Stimulated activated CD8-positive, alpha-beta memory T cell treated with anti-CD3 and anti-CD28 coated beads, Interleukin-7, amount 100 ng/mL, for 1 hour (primary cell): ENCODE measurements at regions not wholly inside any gene's neighbourhood (a gene's known extent, or its start where the extent isn't known, plus 50 kb on each side); places are given as distances from the start of the nearest gene placed in this dataset.
"Not testable (repeated sequence)": the region's sequence is repeated elsewhere in the genome, so short reads cannot be mapped to it uniquely, and the experiment has no call there.

ENCODE experiments used
- DNase-seq, 2 donors: peaks; one replicate each; pipeline ENCODE4 v3.0.0-alpha.2; 2020; ENCODE audit warnings: low read depth in 2 of 2

DNA sequence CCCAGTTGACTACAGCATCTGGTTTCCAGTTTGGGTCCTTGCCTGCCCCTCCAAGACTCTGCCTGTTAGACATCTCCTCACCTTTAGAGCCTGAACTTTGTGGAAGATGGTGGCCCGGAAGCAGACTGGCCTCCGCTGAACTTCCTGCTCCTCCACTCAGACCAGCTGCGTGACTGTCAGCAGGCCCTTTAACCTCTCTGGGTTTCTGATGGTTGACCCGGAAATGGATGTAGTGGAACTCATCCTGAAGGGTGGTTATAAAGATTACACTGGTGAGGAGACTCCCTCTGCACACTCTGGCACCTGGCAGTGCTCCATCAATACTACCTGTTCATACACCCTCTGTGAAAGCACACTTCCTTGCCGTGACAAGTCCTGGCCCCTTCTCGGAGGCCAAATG lies 151.9 kb upstream of the TLE3 start:
- no peak for DNase-seq

DNA sequence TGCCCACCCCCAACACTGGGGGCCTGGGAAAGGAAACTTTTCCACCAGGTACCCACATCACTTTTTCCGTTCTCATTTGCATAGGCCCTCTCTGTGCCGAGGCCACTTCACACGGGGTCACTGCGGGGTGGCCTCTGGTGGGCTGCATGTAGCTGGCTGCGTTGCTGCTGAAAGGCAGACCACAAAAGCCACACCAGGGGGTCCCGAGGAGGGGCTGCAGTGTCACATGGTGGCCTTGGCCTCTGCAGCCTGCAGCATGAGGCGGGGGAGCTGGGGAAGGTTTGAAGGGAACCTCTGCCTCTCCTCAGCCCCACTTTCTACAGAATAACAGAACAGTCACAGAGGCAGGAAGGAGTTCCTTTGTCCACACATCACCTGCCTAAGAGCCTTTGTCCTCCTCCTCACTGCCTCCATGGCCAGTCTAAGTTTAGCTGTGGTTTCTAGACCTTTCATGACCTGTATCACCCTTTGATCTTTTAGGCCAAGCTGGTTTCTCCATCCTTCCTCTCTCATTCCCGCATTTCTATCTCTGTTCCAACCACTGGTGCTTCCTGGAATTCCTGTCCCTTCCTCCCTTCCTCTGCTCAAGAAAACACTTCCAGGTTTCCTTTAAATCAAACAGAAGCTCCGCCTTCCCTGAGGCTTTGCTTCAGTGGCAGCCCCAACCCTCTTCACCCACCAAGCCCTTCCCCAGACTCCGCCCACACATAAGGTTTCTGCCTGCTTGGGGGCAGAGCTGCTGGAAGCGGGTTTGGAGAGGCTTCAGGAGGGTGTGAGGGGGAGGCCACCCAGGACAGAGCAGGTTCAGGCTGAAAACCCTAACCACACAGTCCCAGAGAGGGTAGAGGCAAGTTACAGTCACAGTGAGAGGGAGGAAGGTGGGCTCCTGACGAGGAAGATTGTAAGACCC lies 150.7 kb upstream of the TLE3 start:
- no peak for DNase-seq

DNA sequence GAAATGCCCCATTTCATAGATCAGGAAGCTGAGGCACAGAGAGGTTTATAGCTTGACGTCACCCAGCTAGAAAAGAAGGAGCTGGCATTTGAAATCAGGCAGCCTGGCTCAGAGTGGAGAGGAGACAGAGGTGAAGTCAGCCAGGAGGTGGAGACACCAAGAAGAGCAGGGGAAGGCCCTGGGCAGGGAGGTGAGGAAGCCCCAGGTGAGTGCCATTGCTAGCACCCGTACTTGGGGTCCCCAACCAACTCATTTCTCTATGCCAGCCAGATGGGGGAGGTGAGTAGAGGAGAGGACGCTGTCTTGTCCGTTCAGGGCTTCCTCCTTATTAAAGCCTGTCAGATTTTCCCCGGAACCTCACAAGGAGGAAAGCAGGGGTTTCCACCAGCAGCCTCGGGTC lies 149.6 kb upstream of the TLE3 start:
- no peak for DNase-seq

DNA sequence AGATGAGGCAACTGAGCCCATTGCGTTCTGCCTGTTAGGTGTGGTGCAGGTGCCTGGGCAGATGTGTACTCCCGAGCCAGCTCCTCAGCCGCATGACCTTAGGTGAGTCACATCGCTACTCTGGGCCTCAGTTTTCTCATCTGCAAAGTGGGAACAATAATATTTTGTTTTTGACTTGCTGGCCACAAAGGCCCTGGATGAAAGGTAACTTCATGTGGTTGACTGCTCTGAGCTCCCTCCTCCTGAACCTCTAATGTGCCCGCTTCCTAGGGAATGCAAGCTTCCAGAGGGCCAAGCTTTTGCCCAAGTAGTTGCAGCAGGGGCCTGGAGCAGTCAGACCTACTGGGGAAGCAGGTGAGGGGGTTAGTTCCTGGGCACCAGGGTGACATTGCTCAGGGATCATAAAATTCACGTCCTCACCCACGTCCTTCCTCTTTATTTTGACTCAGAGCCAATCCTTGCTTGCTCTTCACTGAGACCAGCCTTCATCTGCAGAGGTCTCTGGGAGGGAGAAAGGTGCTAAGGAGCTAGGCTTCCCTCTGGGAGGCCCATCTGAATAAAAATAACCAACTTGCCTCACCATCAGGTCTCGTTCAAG lies 149.0 kb upstream of the TLE3 start:
- no peak for DNase-seq

DNA sequence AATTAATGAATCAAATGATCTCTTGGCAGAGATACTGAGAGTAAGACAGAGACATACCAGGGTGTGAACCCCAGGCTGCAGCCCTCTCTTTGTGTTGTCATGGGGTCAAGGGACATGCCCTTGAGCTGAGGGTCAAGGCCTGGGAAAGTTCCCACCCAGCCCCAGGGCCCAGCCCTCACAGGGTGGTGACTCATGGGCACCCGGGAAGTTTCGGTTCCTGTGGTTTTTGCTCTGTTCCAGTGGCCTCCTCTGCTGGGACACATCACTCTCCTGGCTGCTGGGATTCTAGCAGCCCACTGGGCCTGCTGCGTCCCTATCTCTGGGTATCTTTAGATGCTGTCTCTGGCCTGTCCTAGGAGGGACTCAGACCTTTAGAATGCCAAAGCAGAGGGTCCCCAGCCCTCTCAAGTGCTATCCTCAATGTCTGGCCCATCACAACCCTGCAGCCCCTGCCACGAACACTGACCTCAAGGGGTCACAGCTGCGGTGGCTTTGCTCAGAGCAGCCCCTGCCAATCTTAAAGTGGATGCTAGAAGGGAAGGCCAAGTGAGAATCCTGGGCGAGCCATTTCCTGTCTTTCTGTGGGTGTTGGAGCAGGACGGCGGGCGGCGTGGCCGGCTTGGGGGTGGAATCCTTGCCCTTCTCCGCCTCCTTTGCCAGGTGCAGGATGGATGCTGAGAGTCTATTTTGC lies 148.4 kb upstream of the TLE3 start:
- no peak for DNase-seq

DNA sequence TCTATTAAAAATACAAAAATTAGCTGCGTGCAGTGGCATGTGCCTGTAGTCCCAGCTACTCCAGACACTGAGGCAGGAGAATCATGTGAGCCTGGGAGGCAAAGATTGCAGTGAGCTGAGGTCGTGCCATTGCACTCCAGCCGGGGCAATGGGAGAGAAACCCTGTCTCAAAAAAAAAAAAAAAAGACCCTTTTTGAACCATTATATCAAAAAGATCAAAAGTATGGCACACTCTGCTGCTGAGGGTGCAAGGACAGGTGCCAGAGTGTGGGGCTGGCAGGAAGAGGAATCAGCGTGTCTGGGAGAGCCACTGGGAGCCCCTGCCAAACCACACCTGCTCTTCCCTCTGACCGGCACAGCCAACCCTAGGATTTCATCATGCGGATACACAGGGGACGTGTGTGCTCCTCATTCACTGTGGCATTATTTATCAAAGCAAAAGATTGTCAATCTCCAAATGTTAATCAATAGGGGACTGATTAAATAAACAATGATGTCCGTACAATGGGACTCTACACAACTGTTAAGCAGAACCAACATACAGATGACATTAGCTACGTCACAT lies 147.3 kb upstream of the TLE3 start:
- no peak for DNase-seq

- DNase-seq = no peak
Measured at GRCh38 chr15:70243686-70244540, 146.2 kb upstream of the TLE3 start.

DNA sequence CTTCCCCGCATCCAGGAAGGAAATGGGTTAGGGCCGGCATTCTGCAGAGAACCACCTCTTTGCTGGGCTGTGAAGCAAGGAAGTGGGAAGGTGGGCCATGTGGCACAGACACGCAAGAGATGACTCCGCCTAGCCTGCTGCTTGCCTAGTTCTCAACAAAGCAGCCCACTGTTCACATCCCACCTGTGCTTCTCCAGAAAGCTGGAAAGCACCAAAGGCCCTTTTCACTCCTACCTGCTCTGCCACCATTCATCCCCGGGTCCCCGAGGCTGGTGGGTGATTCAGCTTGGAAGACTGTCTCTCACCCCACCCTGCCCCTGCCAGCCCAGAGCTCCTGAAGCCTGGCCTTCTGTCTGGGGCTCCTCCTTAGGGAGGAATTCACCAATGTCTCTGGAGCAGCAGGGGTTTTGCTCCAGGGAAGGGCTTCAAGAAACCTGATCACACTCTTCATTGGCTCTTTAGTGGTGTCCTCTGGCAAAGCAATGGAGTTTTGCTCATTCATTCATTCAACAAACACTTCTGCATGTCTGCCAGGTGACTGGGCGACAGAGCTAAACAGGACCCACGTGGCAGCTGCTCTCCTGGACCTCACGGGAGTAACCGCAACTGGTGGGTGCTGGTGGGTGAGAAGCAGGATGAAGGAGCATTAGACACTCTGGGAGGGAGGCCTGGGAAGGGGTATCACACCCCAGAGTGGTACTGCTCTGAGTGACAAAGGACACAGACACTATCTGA lies 145.4 kb upstream of the TLE3 start:
- DNase-seq = no peak

- no peak for DNase-seq
Measured at GRCh38 chr15:70241561-70242320, 144.0 kb upstream of the TLE3 start.

GRCh38 chr15:70240820-70241430 lies 143.2 kb upstream of the TLE3 start:
- no peak for DNase-seq

GRCh38 chr15:70240082-70240481 lies 142.4 kb upstream of the TLE3 start:
- DNase-seq = no peak

DNA sequence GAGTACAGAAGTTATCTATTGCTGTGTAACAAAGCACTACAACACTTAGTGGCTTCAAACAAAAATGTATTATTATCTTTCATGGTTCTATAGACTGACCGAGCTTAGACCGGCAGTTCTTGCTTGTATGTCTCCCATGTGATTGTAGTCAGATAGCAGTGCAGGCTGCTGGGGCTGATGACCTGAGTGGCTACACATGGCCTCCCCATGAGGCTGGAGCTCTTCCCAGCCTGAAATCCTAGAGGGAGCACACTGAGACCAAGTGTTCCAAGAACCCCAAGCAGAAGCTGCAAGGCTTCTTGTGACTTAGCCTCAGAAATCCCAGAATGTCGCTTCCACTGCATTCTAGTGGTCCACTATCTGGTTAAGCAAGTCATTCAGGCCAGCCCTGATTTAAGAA lies 141.2 kb upstream of the TLE3 start:
- DNase-seq = no peak

- DNase-seq = no peak
Measured at GRCh38 chr15:70237626-70238025, 139.9 kb upstream of the TLE3 start.

DNA sequence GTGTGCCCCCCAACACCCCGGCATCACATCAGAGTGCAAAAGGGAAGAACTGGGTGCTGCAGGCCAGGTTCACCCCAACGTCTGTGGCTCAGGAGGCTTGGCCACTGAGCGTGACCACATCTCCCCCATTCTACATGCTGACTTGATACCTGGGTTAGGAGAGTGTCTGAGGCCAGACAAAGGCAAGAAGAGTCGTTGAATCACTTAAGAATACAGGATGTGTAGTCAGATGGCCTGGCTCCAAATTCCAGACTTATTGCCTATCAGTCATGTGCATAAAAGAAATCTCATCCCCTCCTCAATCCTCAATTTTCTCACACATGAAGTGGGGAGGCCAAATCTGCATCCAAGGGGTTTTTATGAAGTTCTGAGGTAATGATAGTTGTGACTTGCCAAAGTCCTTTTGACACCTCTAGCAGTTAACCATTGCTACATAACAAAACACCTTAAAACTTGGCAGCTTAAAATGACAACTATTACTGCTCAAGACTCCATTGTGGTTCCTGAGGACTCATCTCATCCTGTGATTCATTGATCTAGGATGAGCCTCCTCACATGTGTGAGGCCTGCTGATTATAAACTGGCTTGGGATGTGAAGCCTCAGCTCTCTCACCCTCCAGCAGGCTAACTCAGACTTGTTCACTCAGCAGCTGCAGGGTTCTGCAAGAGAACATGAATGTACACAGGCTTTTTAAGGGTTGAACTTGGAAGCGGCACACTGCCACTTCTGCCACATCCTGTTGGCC lies 138.8 kb upstream of the TLE3 start:
- DNase-seq = no peak

GRCh38 chr15:70235347-70235746 lies 137.6 kb upstream of the TLE3 start:
- DNase-seq = no peak

- no peak for DNase-seq
Measured at GRCh38 chr15:70234256-70234905, 136.7 kb upstream of the TLE3 start.

DNA sequence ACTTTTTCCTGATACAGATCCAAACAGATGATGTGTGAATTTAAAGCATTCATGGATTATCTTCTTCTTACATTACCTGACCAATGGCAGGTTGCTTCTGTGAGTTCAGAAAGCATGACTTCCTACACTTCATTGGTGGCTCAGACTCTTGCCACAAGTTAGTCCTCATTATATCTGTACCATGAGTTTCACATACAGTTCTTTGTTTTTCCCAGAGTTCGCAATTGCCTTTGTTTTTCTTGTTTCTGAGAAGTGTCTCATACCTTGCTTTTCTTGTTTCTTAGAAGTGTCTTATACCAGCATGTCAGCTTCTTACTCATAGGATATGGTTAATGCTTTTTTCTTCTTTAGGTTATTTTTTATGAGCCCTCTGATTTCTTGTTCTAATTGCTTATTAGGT lies 133.8 kb upstream of the TLE3 start:
- DNase-seq = no peak

- not testable (repeated sequence) for DNase-seq
Measured at GRCh38 chr15:70227918-70228317, 130.2 kb upstream of the TLE3 start.
